SH-SY5Y (cell line): ENCODE measurements at regions not wholly inside any gene's neighbourhood (a gene's known extent, or its start where the extent isn't known, plus 50 kb on each side); places are given as distances from the start of the nearest gene placed in this dataset.

Experiments
- GATA2 ChIP-seq: IDR thresholded peaks from 2 replicates; pipeline ENCODE4 v1.6.1; 2011; ENCODE audit warnings: mild to moderate bottlenecking, low read depth, low read length
- GATA3 ChIP-seq: IDR thresholded peaks from 2 replicates; pipeline ENCODE4 v1.6.1; 2011; ENCODE audit warnings: low read depth, mild to moderate bottlenecking, low read length, moderate library complexity

GRCh38 chr2:53381271-53381670, 386.3 kb upstream of the CHAC2 start:
- TF ChIP-seq GATA2 (no peak), GATA3 (no peak)
